K562 (cell line): ENCODE measurements at regions not wholly inside any gene's neighbourhood (a gene's known extent, or its start where the extent isn't known, plus 50 kb on each side); places are given as distances from the start of the nearest gene placed in this dataset.

Experiments used
- ATAC-seq: fragments of 200-7000 bp; cut with Tn5 transposase; 3 replicates; pipeline ENCODE4 v1.9.1; 2020; ENCODE audit warnings: moderate library complexity
- BruUV-seq: library from RNA; stranded (reverse); fragments of 400-500 nt; replicated peaks from 2 replicates; lab custom pipeline; 2021; lab: Mats Ljungman, UMichigan
- CTCF ChIA-PET: fragments of 300-600 bp; formaldehyde crosslinking; extraction: SDS; loops from one replicate; lab custom pipeline; 2021; ENCODE audit warnings: low intra/inter-chr PET ratio; lab: Yijun Ruan, JAX
- POLR2A ChIA-PET: fragments of 300-600, 350-650 bp; sonication (Branson Sonifier 250); formaldehyde crosslinking; extraction: SDS; loops from one replicate; lab custom pipeline; 2021; ENCODE audit warnings: antibody characterized with exemption, inconsistent platforms; lab: Yijun Ruan, JAX
- DNase-seq, 4 experiments: peaks; one replicate each; pipeline versions ENCODE4 v3.0.0 to v3.0.0-alpha.2; 2011 to 2018; ENCODE audit warnings: low spot score in 3 of 4, mixed read lengths in 3 of 4; ENCODE audit errors: extremely low read depth in 1 of 4
- FAIRE-seq: peaks from 2 replicates; lab custom pipeline; 2011; peaks lifted over from hg19 to GRCh38; lab: Jason Lieb, UNC
- H2AFZ ChIP-seq: 2 replicates; pipeline ENCODE4 v1.6.0; 2011; ENCODE audit warnings: low read depth, low read length, control low read depth, inconsistent platforms
- H3K27ac ChIP-seq: fragments of 200-600 bp; 3 replicates; pipeline ENCODE4 v1.8.0; 2011; ENCODE audit warnings: low read depth, mild to moderate bottlenecking, control low read depth, inconsistent platforms, low read length, moderate library complexity, mixed read lengths; ENCODE audit errors: extremely low read depth
- H3K27me3 ChIP-seq, 2 experiments: fragments of 300-600 bp in 1 of 2; 2 replicates in 1 of 2; 3 replicates in 1 of 2; pipeline versions ENCODE4 v1.6.0 to v1.8.0; 2011; ENCODE audit warnings: inconsistent platforms in 2 of 2, low read length in 2 of 2, mild to moderate bottlenecking in 1 of 2, mixed read lengths in 1 of 2, moderate library complexity in 1 of 2; ENCODE audit not compliant: control insufficient read depth in 2 of 2, insufficient read depth in 2 of 2
- H3K36me3 ChIP-seq: fragments of 300-600 bp; 3 replicates; pipeline ENCODE4 v1.8.0; 2011; ENCODE audit warnings: mild to moderate bottlenecking, low read length, inconsistent platforms; ENCODE audit not compliant: control insufficient read depth, insufficient read depth
- H3K4me1 ChIP-seq, 2 experiments: fragments of 200-600 bp in 1 of 2; replicated peaks in 1 of 2; 2 replicates in 1 of 2; 3 replicates in 1 of 2; pipeline versions ENCODE4 v1.5.1 to v1.8.0; 2011; ENCODE audit warnings: inconsistent platforms in 2 of 2, low read length in 2 of 2, mild to moderate bottlenecking in 1 of 2, mixed read lengths in 1 of 2, moderate library complexity in 1 of 2; ENCODE audit not compliant: control insufficient read depth in 2 of 2, insufficient read depth in 2 of 2
- H3K4me2 ChIP-seq: 2 replicates; pipeline ENCODE4 v1.6.1; 2011; ENCODE audit warnings: low read length, control low read depth, inconsistent platforms, mixed read lengths; ENCODE audit not compliant: insufficient read depth
- H3K4me3 ChIP-seq: fragments of 200-600 bp; sonication (generic), shearing (Covaris generic); 2 replicates; pipeline ENCODE4 v1.5.1; 2016; ENCODE audit warnings: control low read depth, inconsistent platforms
- H3K79me2 ChIP-seq: fragments of 200-600 bp; 3 replicates; pipeline ENCODE4 v1.8.0; 2011; ENCODE audit warnings: low read length, inconsistent platforms; ENCODE audit not compliant: control insufficient read depth, insufficient read depth
- H3K9ac ChIP-seq, 2 experiments: 2 replicates each; pipeline versions ENCODE4 v1.6.0 to v1.6.1; 2011; ENCODE audit warnings: low read depth in 2 of 2, low read length in 2 of 2, control low read depth in 1 of 2, inconsistent platforms in 1 of 2, mild to moderate bottlenecking in 1 of 2, mixed read lengths in 1 of 2; ENCODE audit not compliant: insufficient read depth in 1 of 2
- H3K9me1 ChIP-seq: one replicate; pipeline ENCODE4 v1.6.0; 2011; ENCODE audit warnings: inconsistent platforms, mild to moderate bottlenecking, low read length, moderate library complexity; ENCODE audit not compliant: control insufficient read depth, insufficient read depth
- H3K9me3 ChIP-seq: replicated peaks from 2 replicates; pipeline ENCODE4 v1.5.1; 2011; ENCODE audit warnings: low read depth, low read length, inconsistent platforms; ENCODE audit not compliant: control insufficient read depth, insufficient read depth
- H4K20me1 ChIP-seq: replicated peaks from 2 replicates; pipeline ENCODE4 v1.6.1; 2011; ENCODE audit warnings: low read length, inconsistent platforms, mixed read lengths; ENCODE audit not compliant: control insufficient read depth, insufficient read depth
- CHCHD3 ChIP-seq: fragments of 250-450 bp; sonication (Bioruptor Pico); IDR thresholded peaks from 2 replicates; pipeline ENCODE4 v2.1.2; 2022; ENCODE audit warnings: mild to moderate bottlenecking
- CTCFL ChIP-seq: IDR thresholded peaks from 2 replicates; pipeline ENCODE4 v1.6.1; 2011; ENCODE audit warnings: borderline replicate concordance, low read depth, mild to moderate bottlenecking, moderate library complexity, low read length; ENCODE audit not compliant: insufficient read depth, poor library complexity, severe bottlenecking
- ESRRA ChIP-seq: fragments of 450-650 bp; IDR thresholded peaks from 2 replicates; pipeline ENCODE4 v1.6.1; 2014; ENCODE audit warnings: low read depth, mild to moderate bottlenecking, moderate library complexity, borderline replicate concordance
- FUS ChIP-seq: fragments of 200-400 bp; formaldehyde crosslinking; optimal IDR thresholded peaks from 2 replicates; pipeline ENCODE3; 2017; ENCODE audit warnings: low read depth, low read length
- HMBOX1 ChIP-seq: sonication (generic); IDR thresholded peaks from 2 replicates; pipeline ENCODE4 v1.6.1; 2016
- HMGXB4 ChIP-seq: sonication (generic); formaldehyde crosslinking; IDR thresholded peaks from 2 replicates; pipeline ENCODE4 v1.8.1; 2023; ENCODE audit warnings: mild to moderate bottlenecking, missing genetic modification reagents
- HNRNPUL1 ChIP-seq: fragments of 200-400 bp; formaldehyde crosslinking; IDR thresholded peaks from 2 replicates; pipeline ENCODE4 v1.6.1; 2017; ENCODE audit warnings: low read length
- KAT2B ChIP-seq: IDR thresholded peaks from one replicate; pipeline ENCODE4 v1.6.1; 2012; ENCODE audit warnings: low read depth, mild to moderate bottlenecking, control low read depth, inconsistent platforms, low read length, moderate library complexity
- LEF1 ChIP-seq: fragments of 450-650 bp; IDR thresholded peaks from 2 replicates; pipeline ENCODE4 v1.6.1; 2016; ENCODE audit warnings: mild to moderate bottlenecking
- MEIS2 ChIP-seq: fragments of 450-650 bp; IDR thresholded peaks from 2 replicates; pipeline ENCODE4 v1.6.1; 2014; ENCODE audit warnings: mild to moderate bottlenecking; ENCODE audit not compliant: partially characterized antibody
- RBM14 ChIP-seq: fragments of 200-400 bp; formaldehyde crosslinking; IDR thresholded peaks from 2 replicates; pipeline ENCODE4 v1.6.1; 2018; ENCODE audit warnings: low read depth, mild to moderate bottlenecking, low read length, moderate library complexity, borderline replicate concordance; ENCODE audit not compliant: insufficient read depth
- RFX1 ChIP-seq: fragments of 450-650 bp; IDR thresholded peaks from 2 replicates; pipeline ENCODE4 v1.6.1; 2016; ENCODE audit warnings: mild to moderate bottlenecking, moderate library complexity
- SMC3 ChIP-seq: conservative IDR thresholded peaks from 2 replicates; pipeline ENCODE4 v1.6.1; 2011; ENCODE audit warnings: low read depth, low read length, improper control_type of control experiment; ENCODE audit not compliant: insufficient read depth
- ZNF212 ChIP-seq: fragments of 450-650 bp; formaldehyde crosslinking; IDR thresholded peaks from 2 replicates; pipeline ENCODE4 v1.4.0; 2020; ENCODE audit warnings: mild to moderate bottlenecking
- ZNF41 ChIP-seq: fragments of 250-450 bp; sonication (Bioruptor Pico); conservative IDR thresholded peaks from 2 replicates; pipeline ENCODE4 v1.4.0; 2020; ENCODE audit warnings: mild to moderate bottlenecking
- ZNF707 ChIP-seq: fragments of 250-450 bp; sonication (Bioruptor Pico); conservative IDR thresholded peaks from 2 replicates; pipeline ENCODE4 v1.8.0; 2022; ENCODE audit warnings: inconsistent platforms, mild to moderate bottlenecking, moderate library complexity
- ZNF75A ChIP-seq: fragments of 450-650 bp; formaldehyde crosslinking; IDR thresholded peaks from 2 replicates; pipeline ENCODE4 v1.4.0; 2020; ENCODE audit warnings: mild to moderate bottlenecking
- ZNF764 ChIP-seq: fragments of 250-450 bp; sonication (Bioruptor Pico); IDR thresholded peaks from 2 replicates; pipeline ENCODE4 v1.4.0; 2020; ENCODE audit warnings: low read depth, mild to moderate bottlenecking, moderate library complexity
- WGBS: fragments of 100-300 bp; shearing (Covaris generic); methylation state at CpG from one replicate; pipeline ENCODE4 v1.1.6; 2016; ENCODE audit warnings: low coverage, mixed read lengths; ENCODE audit not compliant: insufficient coverage; ENCODE audit errors: missing lambda C conversion rate; 5-methylcytosine and 5-hydroxymethylcytosine counted together
- in situ Hi-C: fragments of 300-500 bp; cut with MboI; formaldehyde crosslinking; loops from 4 replicates; pipeline ENCODE4 v1.15.0; 2018; ENCODE audit warnings: inconsistent platforms, mixed read lengths
- intact Hi-C: fragments of 100-400 bp; cut with micrococcal nuclease; formaldehyde crosslinking; loops from 2 replicates; pipeline ENCODE4 v1.14.2; 2022

DNA sequence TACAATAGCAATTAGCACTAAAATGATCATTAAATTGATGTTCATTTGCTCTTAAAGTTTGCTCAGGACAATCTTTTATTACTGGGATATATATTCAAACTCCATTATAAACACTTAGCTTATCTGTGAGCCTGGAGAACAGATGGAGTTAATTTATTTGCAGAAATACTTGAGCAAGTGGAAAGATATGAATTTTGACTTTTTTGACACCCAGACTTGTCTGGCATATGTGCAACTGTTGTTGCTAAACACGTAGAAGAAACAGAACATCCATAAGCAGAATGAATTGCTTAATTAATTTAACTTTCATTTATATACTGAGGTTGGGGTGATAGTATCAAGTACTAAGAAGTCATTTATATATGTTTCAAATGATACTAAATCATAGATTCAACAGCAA lies 820.7 kb upstream of the TYRP1 start:
- POLR2A ChIA-PET: no interaction called here
- no peak overlapping the region for H3K4me2 ChIP-seq
- FAIRE-seq: no peak
- intact Hi-C loops (no loop called here), in situ Hi-C loops (no loop called here)
- H3K36me3 ChIP-seq: no peaks in the 10 kb centered on the region
- no peaks in the 10 kb centered on the region for H4K20me1 ChIP-seq
- BruUV-seq: no TSS peak
- CTCF ChIA-PET: no interaction called here
- H3K4me3 ChIP-seq: no peak overlapping the region
- WGBS: 0% methylated on average over 1 of the region's 1 CpG
- no peak overlapping the region for H3K27ac ChIP-seq
- no peaks in the 10 kb centered on the region for H3K4me1 ChIP-seq
- H3K27me3 ChIP-seq: no peaks in the 10 kb centered on the region
- TF ChIP-seq ZNF707 (no peak), HMGXB4 (CRISPR knock-in tag) (no peak), ZNF764 (no peak), ZNF75A (CRISPR knock-in tag) (no peak), RFX1 (no peak), HMBOX1 (no peak), MEIS2 (no peak), HNRNPUL1 (no peak), ZNF212 (CRISPR knock-in tag) (no peak), CTCFL (no peak), SMC3 (no peak), CHCHD3 (CRISPR knock-in tag) (no peak), ESRRA (no peak), KAT2B (no peak), ZNF41 (CRISPR knock-in tag) (no peak), LEF1 (no peak), FUS (no peak), RBM14 (no peak)
- H3K9me1 ChIP-seq: no peaks in the 10 kb centered on the region
- H3K9me3 ChIP-seq: no peaks in the 10 kb centered on the region
- no peak overlapping the region for H2AFZ ChIP-seq
- DNase-seq: no peak
- no peak overlapping the region for H3K9ac ChIP-seq
- no peaks in the 10 kb centered on the region for H3K79me2 ChIP-seq
- no peak for ATAC-seq
